LNCaP clone FGC (cell line): ENCODE measurements at regions not wholly inside any gene's neighbourhood (a gene's known extent, or its start where the extent isn't known, plus 50 kb on each side); places are given as distances from the start of the nearest gene placed in this dataset.
A peak's percentile ranks its signal among the peaks of the same experiment; 100 is the strongest.

Experiments
- DNase-seq: peaks from one replicate; pipeline ENCODE4 v3.0.0-alpha.2; 2011; ENCODE audit warnings: low read depth
- H3K4me3 ChIP-seq: 2 replicates; pipeline ENCODE4 v1.5.1; 2011; ENCODE audit warnings: mild to moderate bottlenecking, low read depth, low read length, control low read depth
- CTCF ChIP-seq: IDR thresholded peaks from 2 replicates; pipeline ENCODE4 v1.5.1; 2012; ENCODE audit warnings: mild to moderate bottlenecking; ENCODE audit not compliant: control insufficient read depth, insufficient read depth; ENCODE audit errors: extremely low read depth

- no peak for TF ChIP-seq CTCF
- no peak overlapping the region for H3K4me3 ChIP-seq
- DNase-seq: no peak
Measured at GRCh38 chr2:75788154-75788553, 77.4 kb upstream of the GCFC2 start.

- TF ChIP-seq CTCF: peak; percentile 37; the same call in 1 of the 2 replicates
- DNase-seq: no peak
- H3K4me3 ChIP-seq: no peak overlapping the region
Measured at GRCh38 chr2:75787532-75788132, 76.9 kb upstream of the GCFC2 start.

- DNase-seq: no peak
- no peak overlapping the region for H3K4me3 ChIP-seq
- no peak for TF ChIP-seq CTCF
Measured at GRCh38 chr2:75775311-75775823, 64.7 kb upstream of the GCFC2 start.

GRCh38 chr2:75772908-75773630 lies 62.4 kb upstream of the GCFC2 start:
- H3K4me3 ChIP-seq: no peak overlapping the region
- no peak for TF ChIP-seq CTCF
- DNase-seq: no peak

- TF ChIP-seq CTCF: no peak
- DNase-seq: no peak
- H3K4me3 ChIP-seq: no peak overlapping the region
Measured at GRCh38 chr2:75765798-75766197, 55.1 kb upstream of the GCFC2 start.

- no peak for DNase-seq
- TF ChIP-seq CTCF: no peak
- H3K4me3 ChIP-seq: no peak overlapping the region
Measured at GRCh38 chr2:75764611-75765010, 53.9 kb upstream of the GCFC2 start.
